Omental fat pad (tissue), 3 donors: ENCODE measurements at regions not wholly inside any gene's neighbourhood (a gene's known extent, or its start where the extent isn't known, plus 50 kb on each side); places are given as distances from the start of the nearest gene placed in this dataset.
A peak's percentile ranks its signal among the peaks of the same experiment; 100 is the strongest.

Experiments used
- ATAC-seq: fragments of 150-250 bp; one replicate; pipeline ENCODE4 v1.9.1; 2016; ENCODE audit warnings: mild to moderate bottlenecking, moderate library complexity; ENCODE audit not compliant: low FRiP score
- DNase-seq: peaks from one replicate; pipeline ENCODE4 v3.0.0-alpha.2; 2019; ENCODE audit warnings: low spot score
- CTCF ChIP-seq, 3 donors: fragments of 450-650 bp; IDR thresholded peaks; one replicate each; pipeline ENCODE4 v1.5.1; 2016 to 2017; ENCODE audit warnings: antibody characterized with exemption in 3 of 3, mild to moderate bottlenecking in 3 of 3, moderate library complexity in 2 of 3

GRCh38 chr4:110287130-110287529, 88.7 kb upstream of the ELOVL6 start:
- no peak for TF ChIP-seq CTCF (IDR thresholded peaks at IDR 0.05)
- DNase-seq, result no peak
- ATAC-seq, result peak; percentile 59

- ATAC-seq, result no peak
- DNase-seq, result no peak
- no peak for TF ChIP-seq CTCF (IDR thresholded peaks at IDR 0.05)
Measured at GRCh38 chr4:110278127-110278526, 79.7 kb upstream of the ELOVL6 start.

GRCh38 chr4:110275871-110276270, 77.5 kb upstream of the ELOVL6 start:
- DNase-seq (no peak), ATAC-seq (no peak)
- no peak for TF ChIP-seq CTCF (IDR thresholded peaks at IDR 0.05)

GRCh38 chr4:110271986-110272385, 73.6 kb upstream of the ELOVL6 start:
- ATAC-seq (no peak), DNase-seq (no peak)
- TF ChIP-seq CTCF (IDR thresholded peaks at IDR 0.05), result no peak

- DNase-seq, result no peak
- no peak for ATAC-seq
- TF ChIP-seq CTCF (IDR thresholded peaks at IDR 0.05), result no peak
Measured at GRCh38 chr4:110270492-110271197, 72.2 kb upstream of the ELOVL6 start.

- no peak for TF ChIP-seq CTCF (IDR thresholded peaks at IDR 0.05)
- DNase-seq, result no peak
- ATAC-seq, result no peak
Measured at GRCh38 chr4:110268790-110269189, 70.4 kb upstream of the ELOVL6 start.

- DNase-seq, result no peak
- TF ChIP-seq CTCF (IDR thresholded peaks at IDR 0.05), result no peak
- ATAC-seq, result no peak
Measured at GRCh38 chr4:110268352-110268751, 69.9 kb upstream of the ELOVL6 start.
